ENCODE measurements at regions not wholly inside any gene's neighbourhood (a gene's known extent, or its start where the extent isn't known, plus 50 kb on each side); places are given as distances from the start of the nearest gene placed in this dataset.
A peak's percentile ranks its signal among the peaks of the same experiment; 100 is the strongest.

DNA sequence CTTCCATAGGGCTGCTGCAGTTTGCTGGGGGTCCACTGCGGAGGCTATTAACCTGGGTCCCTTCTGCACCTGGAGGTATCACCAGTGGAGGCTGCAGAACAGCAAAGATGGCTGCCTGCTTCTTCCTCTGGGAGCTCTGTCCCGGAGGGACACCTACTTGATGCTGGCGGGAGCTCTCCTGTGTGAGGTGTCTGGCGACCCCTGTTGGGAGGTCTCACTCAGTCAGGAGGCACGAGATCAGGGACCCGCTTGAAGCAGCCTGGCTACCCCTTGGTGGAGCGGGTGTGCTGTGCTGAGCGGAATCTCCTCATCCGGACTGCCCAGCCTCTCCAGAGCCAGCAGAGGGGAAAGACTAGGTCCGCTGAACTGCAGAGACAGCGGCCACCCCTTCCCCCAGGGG is 56.0 kb upstream of the CTXND1 start:
- Histone ChIP-seq H3K9ac (ENCODE audit: low read length) (no peak overlapping the region), H3K9me3 (ENCODE audit: insufficient read depth, low read depth, low read length) (no peaks in the 10 kb centered on the region), H3K4me1 (ENCODE audit: insufficient read depth, low read length) (no peaks in the 10 kb centered on the region), H3K36me3 (ENCODE audit: insufficient read depth, low read length) (no peaks in the 10 kb centered on the region), H3K79me2 (ENCODE audit: insufficient read depth, low read length) (no peaks in the 10 kb centered on the region), H4K20me1 (ENCODE audit: insufficient read depth, low read length) (no peaks in the 10 kb centered on the region), H2AFZ (ENCODE audit: low read depth, low read length) (no peak overlapping the region), H3K4me3 (ENCODE audit: insufficient read depth, low read depth, low read length) (no peak overlapping the region), H3K27ac (ENCODE audit: low read depth, low read length) (no peak overlapping the region), H3K4me2 (ENCODE audit: low read length) (no peak overlapping the region), H3K27me3 (ENCODE audit: insufficient read depth, low read length) (no peaks in the 10 kb centered on the region)
- H3K27ac Mint-ChIP-seq (ENCODE audit: unreplicated experiment), result no peak overlapping the region
- H3K36me3 Mint-ChIP-seq (ENCODE audit: low read depth, unreplicated experiment), result no peaks in the 10 kb centered on the region
- no peak overlapping the region for H3K4me3 Mint-ChIP-seq (ENCODE audit: unreplicated experiment)
- peaks cover 3% of the 10 kb centered on the region for H3K27me3 Mint-ChIP-seq (ENCODE audit: low read depth, unreplicated experiment)
- FAIRE-seq, result no peak
- TF ChIP-seq, protein P1, sequence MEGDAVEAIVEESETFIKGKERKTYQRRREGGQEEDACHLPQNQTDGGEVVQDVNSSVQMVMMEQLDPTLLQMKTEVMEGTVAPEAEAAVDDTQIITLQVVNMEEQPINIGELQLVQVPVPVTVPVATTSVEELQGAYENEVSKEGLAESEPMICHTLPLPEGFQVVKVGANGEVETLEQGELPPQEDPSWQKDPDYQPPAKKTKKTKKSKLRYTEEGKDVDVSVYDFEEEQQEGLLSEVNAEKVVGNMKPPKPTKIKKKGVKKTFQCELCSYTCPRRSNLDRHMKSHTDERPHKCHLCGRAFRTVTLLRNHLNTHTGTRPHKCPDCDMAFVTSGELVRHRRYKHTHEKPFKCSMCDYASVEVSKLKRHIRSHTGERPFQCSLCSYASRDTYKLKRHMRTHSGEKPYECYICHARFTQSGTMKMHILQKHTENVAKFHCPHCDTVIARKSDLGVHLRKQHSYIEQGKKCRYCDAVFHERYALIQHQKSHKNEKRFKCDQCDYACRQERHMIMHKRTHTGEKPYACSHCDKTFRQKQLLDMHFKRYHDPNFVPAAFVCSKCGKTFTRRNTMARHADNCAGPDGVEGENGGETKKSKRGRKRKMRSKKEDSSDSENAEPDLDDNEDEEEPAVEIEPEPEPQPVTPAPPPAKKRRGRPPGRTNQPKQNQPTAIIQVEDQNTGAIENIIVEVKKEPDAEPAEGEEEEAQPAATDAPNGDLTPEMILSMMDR (IDR thresholded peaks at IDR 0.05; ENCODE audit: insufficient read depth, low read depth, low read length), result no peak
- no peak for TF ChIP-seq EZH2 (IDR thresholded peaks at IDR 0.05; ENCODE audit: insufficient read depth, low read length)
- H3K4me1 Mint-ChIP-seq (ENCODE audit: low read depth, unreplicated experiment), result peaks cover 2% of the 10 kb centered on the region
- no peak for DNase-seq (ENCODE audit: low read depth)
- no peaks in the 10 kb centered on the region for H3K9me3 Mint-ChIP-seq (ENCODE audit: unreplicated experiment)

DNA sequence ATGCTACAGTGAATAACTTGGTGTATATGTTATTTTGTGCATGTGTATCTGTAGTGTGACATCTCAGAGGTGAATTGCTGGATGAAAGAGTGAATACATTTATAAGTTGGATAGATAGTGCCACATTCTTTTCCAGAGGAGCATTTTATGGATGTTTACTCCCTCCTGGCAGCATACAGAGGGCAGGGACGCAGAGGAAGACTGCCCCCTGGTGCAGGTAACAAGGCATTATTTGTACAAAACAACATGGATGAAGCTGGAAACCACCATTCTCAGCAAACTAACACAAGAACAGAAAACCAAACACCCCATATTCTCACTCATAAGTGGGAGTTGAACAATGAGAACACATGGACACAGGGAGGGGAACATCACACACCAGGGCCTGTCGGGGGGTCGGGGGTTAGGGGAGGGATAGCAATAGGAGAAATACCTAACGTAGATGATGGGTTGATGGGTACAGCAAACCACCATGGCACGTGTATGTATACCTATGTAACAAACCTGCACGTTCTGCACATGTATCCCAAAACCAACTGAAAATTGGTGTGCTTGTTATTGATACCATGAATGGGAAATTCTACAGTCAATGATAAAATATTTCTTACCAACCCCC is 57.9 kb upstream of the CTXND1 start:
- no peaks in the 10 kb centered on the region for H4K20me1 ChIP-seq (ENCODE audit: insufficient read depth, low read length)
- FAIRE-seq, result no peak
- H3K79me2 ChIP-seq (ENCODE audit: insufficient read depth, low read length), result no peaks in the 10 kb centered on the region
- Mint-ChIP-seq H3K4me3 (ENCODE audit: unreplicated experiment) (no peak overlapping the region), H3K27me3 (ENCODE audit: low read depth, unreplicated experiment) (peaks cover 3% of the 10 kb centered on the region), H3K4me1 (ENCODE audit: low read depth, unreplicated experiment) (peaks cover 2% of the 10 kb centered on the region), H3K9me3 (ENCODE audit: unreplicated experiment) (no peaks in the 10 kb centered on the region), H3K27ac (ENCODE audit: unreplicated experiment) (no peak overlapping the region), H3K36me3 (ENCODE audit: low read depth, unreplicated experiment) (no peaks in the 10 kb centered on the region)
- no peaks in the 10 kb centered on the region for H3K9me3 ChIP-seq (ENCODE audit: insufficient read depth, low read depth, low read length)
- no peak overlapping the region for H3K4me3 ChIP-seq (ENCODE audit: insufficient read depth, low read depth, low read length)
- H3K27ac ChIP-seq (ENCODE audit: low read depth, low read length), result no peak overlapping the region
- no peaks in the 10 kb centered on the region for H3K4me1 ChIP-seq (ENCODE audit: insufficient read depth, low read length)
- no peak overlapping the region for H2AFZ ChIP-seq (ENCODE audit: low read depth, low read length)
- no peaks in the 10 kb centered on the region for H3K36me3 ChIP-seq (ENCODE audit: insufficient read depth, low read length)
- no peak for TF ChIP-seq EZH2 (IDR thresholded peaks at IDR 0.05; ENCODE audit: insufficient read depth, low read length)
- TF ChIP-seq, protein P1 (IDR thresholded peaks at IDR 0.05; ENCODE audit: insufficient read depth, low read depth, low read length), result peak; percentile 46
- H3K9ac ChIP-seq (ENCODE audit: low read length), result no peak overlapping the region
- no peak overlapping the region for H3K4me2 ChIP-seq (ENCODE audit: low read length)
- H3K27me3 ChIP-seq (ENCODE audit: insufficient read depth, low read length), result no peaks in the 10 kb centered on the region
- DNase-seq (ENCODE audit: low read depth), result no peak

DNA sequence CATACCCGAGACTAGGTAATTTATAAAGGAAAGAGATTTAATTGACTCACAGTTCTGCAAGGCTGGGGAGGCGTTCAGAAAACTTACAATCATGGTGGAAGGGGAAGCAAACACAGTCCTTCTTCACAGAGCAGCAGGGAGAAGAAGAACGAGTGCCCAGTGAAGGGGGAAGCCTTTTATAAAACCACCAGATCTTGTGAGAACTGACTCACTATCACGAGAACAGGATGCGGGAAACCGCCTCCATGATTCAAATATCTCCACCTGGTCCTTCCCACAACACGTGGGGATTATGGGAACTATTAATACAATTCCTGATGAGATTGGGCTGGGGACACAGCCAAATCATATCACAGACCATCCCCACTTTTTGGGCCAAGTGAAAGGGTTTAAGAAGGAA is 58.8 kb upstream of the CTXND1 start:
- no peaks in the 10 kb centered on the region for H3K4me1 ChIP-seq (ENCODE audit: insufficient read depth, low read length)
- no peaks in the 10 kb centered on the region for H3K36me3 ChIP-seq (ENCODE audit: insufficient read depth, low read length)
- Mint-ChIP-seq H3K9me3 (ENCODE audit: unreplicated experiment) (no peaks in the 10 kb centered on the region), H3K36me3 (ENCODE audit: low read depth, unreplicated experiment) (no peaks in the 10 kb centered on the region), H3K27me3 (ENCODE audit: low read depth, unreplicated experiment) (peaks cover 3% of the 10 kb centered on the region), H3K27ac (ENCODE audit: unreplicated experiment) (no peak overlapping the region), H3K4me1 (ENCODE audit: low read depth, unreplicated experiment) (peaks cover 2% of the 10 kb centered on the region), H3K4me3 (ENCODE audit: unreplicated experiment) (no peak overlapping the region)
- no peak overlapping the region for H2AFZ ChIP-seq (ENCODE audit: low read depth, low read length)
- H3K27me3 ChIP-seq (ENCODE audit: insufficient read depth, low read length), result no peaks in the 10 kb centered on the region
- DNase-seq (ENCODE audit: low read depth), result no peak
- FAIRE-seq, result no peak
- no peak overlapping the region for H3K27ac ChIP-seq (ENCODE audit: low read depth, low read length)
- H3K9ac ChIP-seq (ENCODE audit: low read length), result no peak overlapping the region
- no peaks in the 10 kb centered on the region for H3K9me3 ChIP-seq (ENCODE audit: insufficient read depth, low read depth, low read length)
- no peaks in the 10 kb centered on the region for H3K79me2 ChIP-seq (ENCODE audit: insufficient read depth, low read length)
- no peak overlapping the region for H3K4me2 ChIP-seq (ENCODE audit: low read length)
- H3K4me3 ChIP-seq (ENCODE audit: insufficient read depth, low read depth, low read length), result no peak overlapping the region
- TF ChIP-seq EZH2 (IDR thresholded peaks at IDR 0.05; ENCODE audit: insufficient read depth, low read length), result no peak
- TF ChIP-seq, protein P1 (IDR thresholded peaks at IDR 0.05; ENCODE audit: insufficient read depth, low read depth, low read length), result no peak
- no peaks in the 10 kb centered on the region for H4K20me1 ChIP-seq (ENCODE audit: insufficient read depth, low read length)

All from astrocyte (in vitro differentiated cells and primary cell).